ENCODE measurements at regions not wholly inside any gene's neighbourhood (a gene's known extent, or its start where the extent isn't known, plus 50 kb on each side); places are given as distances from the start of the nearest gene placed in this dataset.
"Not testable (repeated sequence)": the region's sequence is repeated elsewhere in the genome, so short reads cannot be mapped to it uniquely, and the experiment has no call there.

DNA sequence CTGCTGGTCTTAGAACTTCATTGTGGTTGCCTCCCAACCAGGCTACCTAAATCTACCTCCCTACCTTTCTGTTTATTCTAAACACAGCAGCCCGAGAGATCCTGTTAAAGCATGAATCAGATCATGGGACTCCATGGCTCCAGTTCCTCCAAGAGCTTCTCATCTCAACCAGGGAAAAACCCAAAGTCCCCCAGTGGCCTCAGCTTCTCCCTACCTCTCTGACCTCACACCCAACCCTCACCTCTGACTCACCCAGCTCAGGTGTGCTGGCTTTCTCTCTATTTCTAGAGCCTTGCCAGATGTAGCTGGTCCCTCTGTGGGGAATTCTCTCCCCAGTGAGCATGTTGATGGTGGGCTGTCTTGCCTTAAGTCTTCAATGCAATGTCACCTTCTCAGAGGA, 93.8 kb upstream of the COPS8 start:
- no peak overlapping the region for H3K9ac ChIP-seq (ENCODE audit: low read length)
- H3K27me3 ChIP-seq (ENCODE audit: control insufficient read depth in 1 of 2, insufficient read depth in 2 of 2, low read length in 2 of 2): no peaks in the 10 kb centered on the region
- no peaks in the 10 kb centered on the region for H3K9me3 ChIP-seq (ENCODE audit: low read length)
- H3K27ac ChIP-seq (ENCODE audit: low read depth, low read length): no peak overlapping the region
- peaks cover 5% of the 10 kb centered on the region for H3K4me1 ChIP-seq (ENCODE audit: insufficient read depth, low read length)
- H3K4me3 ChIP-seq (ENCODE audit: low read depth in 1 of 2, low read length in 2 of 2): no peak overlapping the region
- H3K36me3 ChIP-seq (ENCODE audit: insufficient read depth, low read length): no peaks in the 10 kb centered on the region

GRCh38 chr2:236993286-236993685, 92.4 kb upstream of the COPS8 start:
- Histone ChIP-seq H3K4me1 (ENCODE audit: insufficient read depth, low read length) (peaks cover 1% of the 10 kb centered on the region), H3K27me3 (ENCODE audit: control insufficient read depth in 1 of 2, insufficient read depth in 2 of 2, low read length in 2 of 2) (no peaks in the 10 kb centered on the region), H3K4me3 (ENCODE audit: low read depth in 1 of 2, low read length in 2 of 2) (no peak overlapping the region), H3K9me3 (ENCODE audit: low read length) (no peaks in the 10 kb centered on the region), H3K36me3 (ENCODE audit: insufficient read depth, low read length) (no peaks in the 10 kb centered on the region), H3K27ac (ENCODE audit: low read depth, low read length) (no peak overlapping the region), H3K9ac (ENCODE audit: low read length) (no peak overlapping the region)

GRCh38 chr2:236994361-236994760, 91.3 kb upstream of the COPS8 start:
- Histone ChIP-seq H3K9ac (ENCODE audit: low read length) (no peak overlapping the region), H3K9me3 (ENCODE audit: low read length) (no peaks in the 10 kb centered on the region), H3K27ac (ENCODE audit: low read depth, low read length) (no peak overlapping the region), H3K36me3 (ENCODE audit: insufficient read depth, low read length) (no peaks in the 10 kb centered on the region), H3K4me1 (ENCODE audit: insufficient read depth, low read length) (no peaks in the 10 kb centered on the region), H3K4me3 (ENCODE audit: low read depth in 1 of 2, low read length in 2 of 2) (no peak overlapping the region), H3K27me3 (ENCODE audit: control insufficient read depth in 1 of 2, insufficient read depth in 2 of 2, low read length in 2 of 2) (no peaks in the 10 kb centered on the region)

- H3K27ac ChIP-seq (ENCODE audit: low read depth, low read length): no peak overlapping the region
- no peaks in the 10 kb centered on the region for H3K9me3 ChIP-seq (ENCODE audit: low read length)
- no peaks in the 10 kb centered on the region for H3K27me3 ChIP-seq (ENCODE audit: control insufficient read depth in 1 of 2, insufficient read depth in 2 of 2, low read length in 2 of 2)
- H3K4me3 ChIP-seq (ENCODE audit: low read depth in 1 of 2, low read length in 2 of 2): no peak overlapping the region
- no peaks in the 10 kb centered on the region for H3K36me3 ChIP-seq (ENCODE audit: insufficient read depth, low read length)
- H3K9ac ChIP-seq (ENCODE audit: low read length): no peak overlapping the region
- H3K4me1 ChIP-seq (ENCODE audit: insufficient read depth, low read length): no peaks in the 10 kb centered on the region
Measured at GRCh38 chr2:236997069-236997715, 88.5 kb upstream of the COPS8 start.

- no peaks in the 10 kb centered on the region for H3K27me3 ChIP-seq (ENCODE audit: control insufficient read depth in 1 of 2, insufficient read depth in 2 of 2, low read length in 2 of 2)
- H3K9me3 ChIP-seq (ENCODE audit: low read length): no peaks in the 10 kb centered on the region
- no peaks in the 10 kb centered on the region for H3K36me3 ChIP-seq (ENCODE audit: insufficient read depth, low read length)
- H3K9ac ChIP-seq (ENCODE audit: low read length): no peak overlapping the region
- no peak overlapping the region for H3K4me3 ChIP-seq (ENCODE audit: low read depth in 1 of 2, low read length in 2 of 2)
- no peak overlapping the region for H3K27ac ChIP-seq (ENCODE audit: low read depth, low read length)
- no peaks in the 10 kb centered on the region for H3K4me1 ChIP-seq (ENCODE audit: insufficient read depth, low read length)
Measured at GRCh38 chr2:236998236-236998635, 87.5 kb upstream of the COPS8 start.

DNA sequence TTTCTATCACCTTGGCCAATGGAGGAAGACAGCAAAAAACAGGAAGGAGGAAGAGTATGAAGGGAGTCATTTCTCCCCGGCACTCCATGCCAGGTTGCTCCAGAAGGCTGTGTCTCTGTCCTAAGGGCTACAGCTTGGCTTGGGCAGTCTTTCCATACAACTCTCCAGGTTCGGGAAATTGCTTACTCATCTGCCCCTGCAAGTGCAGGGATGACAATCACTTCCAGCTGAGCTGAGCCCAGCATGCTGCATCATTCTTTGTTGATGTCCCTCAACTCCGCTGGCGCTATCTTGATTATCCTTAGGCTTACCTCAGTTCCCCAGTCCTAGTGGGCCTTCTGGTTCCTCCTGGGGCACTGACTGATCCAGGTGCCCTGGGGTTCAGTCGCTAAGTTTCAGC, 86.9 kb upstream of the COPS8 start:
- Histone ChIP-seq H3K27me3 (ENCODE audit: control insufficient read depth in 1 of 2, insufficient read depth in 2 of 2, low read length in 2 of 2) (no peaks in the 10 kb centered on the region), H3K9ac (ENCODE audit: low read length) (no peak overlapping the region), H3K9me3 (ENCODE audit: low read length) (no peaks in the 10 kb centered on the region), H3K4me1 (ENCODE audit: insufficient read depth, low read length) (no peaks in the 10 kb centered on the region), H3K27ac (ENCODE audit: low read depth, low read length) (no peak overlapping the region), H3K4me3 (ENCODE audit: low read depth in 1 of 2, low read length in 2 of 2) (no peak overlapping the region), H3K36me3 (ENCODE audit: insufficient read depth, low read length) (no peaks in the 10 kb centered on the region)

DNA sequence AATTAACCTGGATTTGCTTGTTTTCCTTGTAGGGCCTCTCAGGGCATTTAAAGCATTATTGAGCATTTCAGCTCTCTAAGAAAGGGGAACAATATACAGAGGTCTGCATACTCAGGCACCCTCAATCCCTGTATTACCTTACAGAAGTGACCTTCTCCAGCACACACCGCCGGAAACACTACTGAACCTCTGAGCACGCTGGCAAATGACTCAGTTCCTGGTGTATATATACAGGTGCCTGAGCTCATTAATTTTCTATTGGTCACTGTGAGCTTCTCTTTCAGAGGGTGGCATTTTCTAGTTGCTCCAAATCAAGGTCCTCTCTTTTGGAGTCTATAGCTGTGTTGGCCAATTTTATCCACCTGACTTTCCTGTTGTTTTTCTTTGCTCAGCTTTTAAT, 85.2 kb upstream of the COPS8 start:
- H3K27me3 ChIP-seq (ENCODE audit: control insufficient read depth in 1 of 2, insufficient read depth in 2 of 2, low read length in 2 of 2): no peaks in the 10 kb centered on the region
- no peaks in the 10 kb centered on the region for H3K4me1 ChIP-seq (ENCODE audit: insufficient read depth, low read length)
- H3K36me3 ChIP-seq (ENCODE audit: insufficient read depth, low read length): no peaks in the 10 kb centered on the region
- H3K4me3 ChIP-seq (ENCODE audit: low read depth in 1 of 2, low read length in 2 of 2): no peak overlapping the region
- H3K9me3 ChIP-seq (ENCODE audit: low read length): no peaks in the 10 kb centered on the region
- H3K27ac ChIP-seq (ENCODE audit: low read depth, low read length): no peak overlapping the region
- no peak overlapping the region for H3K9ac ChIP-seq (ENCODE audit: low read length)

- not testable (repeated sequence) for H3K4me3 ChIP-seq (ENCODE audit: low read depth in 1 of 2, low read length in 2 of 2); H3K27ac ChIP-seq (ENCODE audit: low read depth, low read length); H3K9ac ChIP-seq (ENCODE audit: low read length); H3K27me3 ChIP-seq (ENCODE audit: control insufficient read depth in 1 of 2, insufficient read depth in 2 of 2, low read length in 2 of 2); H3K4me1 ChIP-seq (ENCODE audit: insufficient read depth, low read length); H3K9me3 ChIP-seq (ENCODE audit: low read length); H3K36me3 ChIP-seq (ENCODE audit: insufficient read depth, low read length)
Measured at GRCh38 chr2:237005341-237005740, 80.3 kb upstream of the COPS8 start.

DNA sequence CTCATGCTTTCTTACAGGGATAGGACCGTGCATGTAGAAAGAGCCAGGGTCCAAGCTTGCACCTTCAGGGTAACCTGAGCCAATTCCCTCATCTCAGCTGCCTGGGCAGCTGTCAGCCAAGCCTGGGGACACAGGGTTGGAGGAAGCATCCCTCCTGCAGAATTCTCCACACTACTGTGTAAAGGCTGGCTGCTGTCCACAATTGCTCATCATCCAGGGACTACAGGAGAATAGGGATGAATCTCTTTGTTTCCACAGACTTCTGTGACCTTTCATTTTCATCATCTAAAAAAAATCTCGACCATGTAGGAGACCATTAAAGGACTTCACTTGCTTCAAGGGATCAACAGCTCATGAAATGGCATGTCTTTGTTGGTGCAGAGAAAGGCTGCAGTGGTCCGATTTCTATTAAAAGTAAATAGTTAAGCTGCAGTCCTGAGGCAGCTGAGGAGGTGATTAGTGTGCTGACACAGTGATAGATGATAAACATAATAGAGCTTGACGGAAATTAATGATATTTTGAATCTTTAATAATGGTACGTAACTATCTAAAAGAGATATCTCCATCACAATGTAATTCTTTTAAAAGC, 74.4 kb upstream of the COPS8 start:
- no peak overlapping the region for H3K27ac ChIP-seq (ENCODE audit: low read depth, low read length)

GRCh38 chr2:237012004-237012403, 73.7 kb upstream of the COPS8 start:
- no peaks in the 10 kb centered on the region for H3K27me3 ChIP-seq (ENCODE audit: control insufficient read depth in 1 of 2, insufficient read depth in 2 of 2, low read length in 2 of 2)
- H3K36me3 ChIP-seq (ENCODE audit: insufficient read depth, low read length): no peaks in the 10 kb centered on the region
- H3K4me3 ChIP-seq (ENCODE audit: low read depth in 1 of 2, low read length in 2 of 2): no peak overlapping the region
- no peak overlapping the region for H3K9ac ChIP-seq (ENCODE audit: low read length)
- no peak overlapping the region for H3K27ac ChIP-seq (ENCODE audit: low read depth, low read length)
- H3K4me1 ChIP-seq (ENCODE audit: insufficient read depth, low read length): no peaks in the 10 kb centered on the region
- no peaks in the 10 kb centered on the region for H3K9me3 ChIP-seq (ENCODE audit: low read length)

More for the DNA sequence above, 74.4 kb upstream of the COPS8 start:
- no peak overlapping the region for H3K9ac ChIP-seq (ENCODE audit: low read length)
- no peaks in the 10 kb centered on the region for H3K9me3 ChIP-seq (ENCODE audit: low read length)
- no peaks in the 10 kb centered on the region for H3K36me3 ChIP-seq (ENCODE audit: insufficient read depth, low read length)
- H3K4me3 ChIP-seq (ENCODE audit: low read depth in 1 of 2, low read length in 2 of 2): no peak overlapping the region
- no peaks in the 10 kb centered on the region for H3K27me3 ChIP-seq (ENCODE audit: control insufficient read depth in 1 of 2, insufficient read depth in 2 of 2, low read length in 2 of 2)
- no peaks in the 10 kb centered on the region for H3K4me1 ChIP-seq (ENCODE audit: insufficient read depth, low read length)

GRCh38 chr2:237012577-237013267, 73.0 kb upstream of the COPS8 start:
- no peaks in the 10 kb centered on the region for H3K9me3 ChIP-seq (ENCODE audit: low read length)
- H3K27ac ChIP-seq (ENCODE audit: low read depth, low read length): no peak overlapping the region
- H3K4me1 ChIP-seq (ENCODE audit: insufficient read depth, low read length): no peaks in the 10 kb centered on the region

More at GRCh38 chr2:237012577-237013267, 73.0 kb upstream of the COPS8 start:
- H3K9ac ChIP-seq (ENCODE audit: low read length): no peak overlapping the region
- H3K27me3 ChIP-seq (ENCODE audit: control insufficient read depth in 1 of 2, insufficient read depth in 2 of 2, low read length in 2 of 2): no peaks in the 10 kb centered on the region
- H3K36me3 ChIP-seq (ENCODE audit: insufficient read depth, low read length): no peaks in the 10 kb centered on the region
- H3K4me3 ChIP-seq (ENCODE audit: low read depth in 1 of 2, low read length in 2 of 2): no peak overlapping the region

All from muscle layer of colon (tissue), 2 donors.